GM12878 (cell line): ENCODE measurements at regions not wholly inside any gene's neighbourhood (a gene's known extent, or its start where the extent isn't known, plus 50 kb on each side); places are given as distances from the start of the nearest gene placed in this dataset.

Experiments
- BACH1 ChIP-seq: fragments of 450-650 bp; IDR thresholded peaks from 2 replicates; pipeline ENCODE4 v1.6.1; 2017; ENCODE audit warnings: mild to moderate bottlenecking, borderline replicate concordance
- EGR1 ChIP-seq, 2 experiments: IDR thresholded peaks; 1 replicate in 1 of 2; 2 replicates in 1 of 2; pipeline ENCODE4 v1.6.1; 2011 to 2012; ENCODE audit warnings: low read depth in 2 of 2, low read length in 2 of 2, borderline replicate concordance in 1 of 2, mild to moderate bottlenecking in 1 of 2, moderate library complexity in 1 of 2
- IKZF2 ChIP-seq, 2 experiments: fragments of 450-650 bp; IDR thresholded peaks; 2 replicates each; pipeline ENCODE4 v1.6.1; 2017; ENCODE audit warnings: mild to moderate bottlenecking in 2 of 2, moderate library complexity in 2 of 2
- NFIC ChIP-seq: IDR thresholded peaks from 2 replicates; pipeline ENCODE4 v1.6.1; 2012; ENCODE audit warnings: low read depth, mild to moderate bottlenecking, inconsistent platforms, low read length, moderate library complexity
- RB1 ChIP-seq: fragments of 450-650 bp; formaldehyde crosslinking; IDR thresholded peaks from 2 replicates; pipeline ENCODE4 v1.6.1; 2017; ENCODE audit warnings: mild to moderate bottlenecking, borderline replicate concordance
- ZBTB40 ChIP-seq: fragments of 450-650 bp; IDR thresholded peaks from 2 replicates; pipeline ENCODE4 v1.6.1; 2016; ENCODE audit warnings: mild to moderate bottlenecking, moderate library complexity, borderline replicate concordance
- TF ChIP-seq, protein P1 (sequence below): fragments of 450-650 bp; IDR thresholded peaks from 2 replicates; pipeline ENCODE4 v1.6.1; 2014; ENCODE audit warnings: mild to moderate bottlenecking
- TF ChIP-seq, protein P2 (sequence below): IDR thresholded peaks from 2 replicates; pipeline ENCODE4 v1.6.1; 2011; ENCODE audit warnings: low read depth, low read length, improper control_type of control experiment, borderline replicate concordance

GRCh38 chr13:22451327-22451741 is 729.4 kb upstream of the SGCG start (continued):
- TF ChIP-seq EGR1 (IDR thresholded peaks at IDR 0.05; ENCODE audit: borderline replicate concordance in 1 of 2, low read depth in 2 of 2, low read length in 2 of 2) = no peak
- TF ChIP-seq ZBTB40 = no peak
- TF ChIP-seq NFIC = no peak
- TF ChIP-seq, protein P1, sequence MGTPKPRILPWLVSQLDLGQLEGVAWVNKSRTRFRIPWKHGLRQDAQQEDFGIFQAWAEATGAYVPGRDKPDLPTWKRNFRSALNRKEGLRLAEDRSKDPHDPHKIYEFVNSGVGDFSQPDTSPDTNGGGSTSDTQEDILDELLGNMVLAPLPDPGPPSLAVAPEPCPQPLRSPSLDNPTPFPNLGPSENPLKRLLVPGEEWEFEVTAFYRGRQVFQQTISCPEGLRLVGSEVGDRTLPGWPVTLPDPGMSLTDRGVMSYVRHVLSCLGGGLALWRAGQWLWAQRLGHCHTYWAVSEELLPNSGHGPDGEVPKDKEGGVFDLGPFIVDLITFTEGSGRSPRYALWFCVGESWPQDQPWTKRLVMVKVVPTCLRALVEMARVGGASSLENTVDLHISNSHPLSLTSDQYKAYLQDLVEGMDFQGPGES = no peak
- no peak for TF ChIP-seq IKZF2 (IDR thresholded peaks at IDR 0.05)
- no peak for TF ChIP-seq RB1
- TF ChIP-seq BACH1 = no peak
- TF ChIP-seq, protein P2, sequence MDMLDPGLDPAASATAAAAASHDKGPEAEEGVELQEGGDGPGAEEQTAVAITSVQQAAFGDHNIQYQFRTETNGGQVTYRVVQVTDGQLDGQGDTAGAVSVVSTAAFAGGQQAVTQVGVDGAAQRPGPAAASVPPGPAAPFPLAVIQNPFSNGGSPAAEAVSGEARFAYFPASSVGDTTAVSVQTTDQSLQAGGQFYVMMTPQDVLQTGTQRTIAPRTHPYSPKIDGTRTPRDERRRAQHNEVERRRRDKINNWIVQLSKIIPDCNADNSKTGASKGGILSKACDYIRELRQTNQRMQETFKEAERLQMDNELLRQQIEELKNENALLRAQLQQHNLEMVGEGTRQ = no peak
